ENCODE measurements at regions not wholly inside any gene's neighbourhood (a gene's known extent, or its start where the extent isn't known, plus 50 kb on each side); places are given as distances from the start of the nearest gene placed in this dataset.
"Not testable (repeated sequence)": the region's sequence is repeated elsewhere in the genome, so short reads cannot be mapped to it uniquely, and the experiment has no call there.

- no peak for DNase-seq
Observed at GRCh38 chr13:39895254-39895653, 239.8 kb downstream of the COG6 start.

GRCh38 chr13:39897636-39898035 lies 242.2 kb downstream of the COG6 start:
- DNase-seq: no peak

GRCh38 chr13:39900106-39900750 lies 244.8 kb downstream of the COG6 start:
- DNase-seq: no peak

- DNase-seq: no peak
Observed at GRCh38 chr13:39904959-39905358, 249.5 kb downstream of the COG6 start.

GRCh38 chr13:39909634-39910033 lies 254.2 kb downstream of the COG6 start:
- no peak for DNase-seq

- no peak for DNase-seq
Observed at GRCh38 chr13:39910041-39910440, 254.6 kb downstream of the COG6 start.

GRCh38 chr13:39910833-39911232 lies 255.4 kb downstream of the COG6 start:
- DNase-seq: no peak

GRCh38 chr13:39913339-39913738 lies 257.9 kb downstream of the COG6 start:
- DNase-seq: no peak

- DNase-seq: no peak
Observed at GRCh38 chr13:39913928-39914327, 258.5 kb downstream of the COG6 start.

- no peak for DNase-seq
Observed at GRCh38 chr13:39915418-39915817, 260.0 kb downstream of the COG6 start.

GRCh38 chr13:39916330-39916729 lies 260.9 kb downstream of the COG6 start:
- no peak for DNase-seq

- DNase-seq: no peak
Observed at GRCh38 chr13:39918620-39919236, 263.3 kb downstream of the COG6 start.

GRCh38 chr13:39920613-39921012 lies 265.2 kb downstream of the COG6 start:
- DNase-seq: no peak

- no peak for DNase-seq
Observed at GRCh38 chr13:39926345-39926744, 270.9 kb downstream of the COG6 start.

- DNase-seq: no peak
Observed at GRCh38 chr13:39928261-39928660, 272.8 kb downstream of the COG6 start.

GRCh38 chr13:39929583-39929982 lies 274.1 kb downstream of the COG6 start:
- no peak for DNase-seq

- no peak for DNase-seq
Observed at GRCh38 chr13:39930060-39930459, 274.6 kb downstream of the COG6 start.

GRCh38 chr13:39930544-39931444 lies 275.3 kb downstream of the COG6 start:
- no peak for DNase-seq

GRCh38 chr13:39931505-39931904 lies 276.0 kb downstream of the COG6 start:
- DNase-seq: no peak

GRCh38 chr13:39932514-39932913 lies 277.1 kb downstream of the COG6 start:
- DNase-seq: not testable (repeated sequence)

GRCh38 chr13:39935155-39935554 lies 279.7 kb downstream of the COG6 start:
- no peak for DNase-seq

GRCh38 chr13:39938596-39938995 lies 283.1 kb downstream of the COG6 start:
- no peak for DNase-seq

- no peak for DNase-seq
Observed at GRCh38 chr13:39941236-39941635, 285.8 kb downstream of the COG6 start.

All from NCI-H1436 treated with DMSO at 0.1 percent for 48 hours (cell line).